Heart left ventricle (tissue), 16 donors: ENCODE measurements at regions not wholly inside any gene's neighbourhood (a gene's known extent, or its start where the extent isn't known, plus 50 kb on each side); places are given as distances from the start of the nearest gene placed in this dataset.

Source experiments
- ATAC-seq, 4 donors: fragments of 200-7000 bp; cut with Tn5 transposase; one replicate each; pipeline ENCODE4 v1.9.1; 2020 to 2022; ENCODE audit warnings: moderate library complexity in 4 of 4, mild to moderate bottlenecking in 3 of 4, moderate number of reproducible peaks in 1 of 4
- DNase-seq, 5 donors: peaks; one replicate each; pipeline ENCODE4 v3.0.0-alpha.2; 2020
- H3K27ac ChIP-seq, 12 donors: fragments of 200-600 bp; sonication (generic) in 4 of 12; one replicate each; pipeline versions ENCODE4 v1.5.0 to v1.8.0; 2016 to 2022; ENCODE audit warnings: mild to moderate bottlenecking in 2 of 12
- H3K27me3 ChIP-seq, 9 donors: fragments of 200-600 bp; sonication (generic) in 2 of 9; one replicate each; pipeline versions ENCODE4 v1.5.1 to v1.8.0; 2016 to 2022; ENCODE audit warnings: mild to moderate bottlenecking in 3 of 9
- H3K36me3 ChIP-seq, 9 donors: fragments of 200-600 bp; sonication (generic) in 2 of 9; one replicate each; pipeline versions ENCODE4 v1.5.0 to v1.8.0; 2018 to 2022; ENCODE audit warnings: mild to moderate bottlenecking in 2 of 9
- H3K4me1 ChIP-seq, 12 donors: fragments of 200-600 bp; sonication (generic) in 4 of 12; one replicate each; pipeline versions ENCODE4 v1.5.0 to v1.8.0; 2016 to 2022; ENCODE audit warnings: mild to moderate bottlenecking in 3 of 12
- H3K4me3 ChIP-seq, 12 donors: fragments of 200-600 bp; sonication (generic) in 4 of 12; one replicate each; pipeline versions ENCODE4 v1.5.0 to v1.8.0; 2017 to 2022; ENCODE audit warnings: mild to moderate bottlenecking in 9 of 12, moderate library complexity in 4 of 12
- H3K9me3 ChIP-seq, 12 donors: fragments of 200-600 bp; sonication (generic) in 4 of 12; one replicate each; pipeline versions ENCODE4 v1.5.0 to v1.8.0; 2016 to 2022; ENCODE audit warnings: mild to moderate bottlenecking in 1 of 12
- CTCF ChIP-seq, 12 donors: fragments of 200-600 bp; sonication (generic) in 4 of 12; IDR thresholded peaks; one replicate each; pipeline versions ENCODE4 v1.5.0 to v1.8.0; 2018 to 2022; ENCODE audit warnings: antibody characterized with exemption in 12 of 12, mild to moderate bottlenecking in 5 of 12
- POLR2A ChIP-seq, 2 donors: fragments of 450-650 bp; IDR thresholded peaks; one replicate each; pipeline ENCODE4 v1.6.1; 2017; ENCODE audit warnings: antibody characterized with exemption in 2 of 2, mild to moderate bottlenecking in 2 of 2, moderate library complexity in 2 of 2
- WGBS, 4 donors: extraction: QIAGEN DNeasy Blood & Tissue Kit in 2 of 4; methylation state at CpG; one replicate each; pipeline versions ENCODE4 v1.1.5 to v1.1.7; 2013 to 2018; 5-methylcytosine and 5-hydroxymethylcytosine counted together
- intact Hi-C, 10 donors: fragments of 100-400 bp; cut with DNase I; formaldehyde crosslinking; loops; one replicate each; pipeline versions ENCODE4 v1.11.1 to v1.14.2; 2022
- donor health status: ischemic (EF 13 %, LVEDD 7.1; RV severe dilation, severe dysfunction).
- donor health status: healthy with polysubstance abuse.
- donor health status: DM: no; HTN: yes; CAD: no.
- donor health status: DM: no; HTN: no; CAD: no.
- donor health status: ischemic (EF 25% LVEDD 6.9; RV normal size, moderate dysfunction).
- donor health status: ischemic (EF 25% LVEDD 5.7; RV mildly dilated, moderate dysfunction).
- donor health status: healthy.
- donor health status: DM: yes; HTN: yes; CAD: no.
- donor health status: ischemic (EF 35%, LVEDD 5.7; RV mildly dilated, moderate dysfunction).
- donor health status: nonischemic (EF 11% LVEDD 7.7; RV severe dilation, severe dysfunction).
- donor health status: DM: yes; HTN: yes; CAD: no.
- donor health status: PGD.
- donor health status: ischemic (EF 29% LVEDD 5.4; RV normal size, mild dysfunction).
- donor health status: nonischemic (EF 23%, LVEDD 6.1; RV moderate dilation, normal function).

DNA sequence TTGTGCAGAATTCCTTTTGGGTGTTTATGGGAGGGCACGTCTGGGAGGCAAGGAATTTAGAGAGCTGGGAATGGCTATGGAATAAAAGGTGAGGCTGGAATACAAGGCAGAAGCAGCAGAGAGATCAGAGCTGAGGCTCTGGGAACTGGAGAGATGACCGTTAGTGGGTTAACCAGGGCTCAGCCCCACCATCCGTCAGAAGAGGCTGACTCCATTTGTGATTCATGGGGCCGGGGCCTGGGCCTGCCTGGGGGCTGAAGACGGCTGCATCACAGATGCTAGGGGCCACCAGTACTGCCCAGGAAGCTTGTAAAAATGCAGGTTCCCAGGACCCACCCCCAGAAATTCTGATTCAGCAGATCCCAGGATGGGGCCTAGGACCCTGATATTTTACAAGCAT, 398.1 kb downstream of the MED13L start:
- intact Hi-C loops = no loop called here
- 62 to 78% (median 72%) methylated on average over 5 of the region's 5 CpGs for WGBS, 4 donors
- TF ChIP-seq POLR2A (IDR thresholded peaks at IDR 0.05) = no peak
- TF ChIP-seq CTCF (IDR thresholded peaks at IDR 0.05) = no peak

DNA sequence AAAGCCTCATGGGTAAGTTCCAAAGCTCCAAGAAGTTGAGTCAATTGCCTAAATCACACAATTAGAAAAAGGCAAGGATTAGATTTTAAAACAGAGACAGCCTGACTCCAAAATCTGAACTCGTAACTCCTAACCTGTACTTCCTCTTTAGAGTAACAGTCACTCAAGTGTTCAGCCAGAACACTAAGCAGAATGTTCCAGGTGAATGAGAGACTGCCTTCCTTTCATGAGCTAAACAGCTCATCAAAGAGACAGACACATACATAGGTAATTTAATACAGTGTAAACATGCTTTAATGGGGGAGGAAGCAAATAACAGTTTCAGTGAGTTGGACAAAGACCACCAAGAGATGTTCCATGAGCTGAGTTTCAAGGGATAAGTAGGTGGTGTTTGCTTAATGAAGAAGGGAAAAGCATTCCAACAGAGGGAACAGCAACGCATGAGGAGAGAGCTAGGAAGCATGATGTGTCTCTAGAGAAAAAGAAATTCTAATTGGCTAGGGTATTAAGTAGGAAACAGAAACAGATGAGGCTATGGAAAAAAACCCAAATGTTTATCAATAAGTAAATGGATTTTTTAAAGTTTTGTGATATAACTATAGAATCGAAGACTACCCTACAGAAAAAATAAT, 403.9 kb downstream of the MED13L start:
- Histone ChIP-seq H3K36me3 (no peaks in the 10 kb centered on the region), H3K4me3 (no peak overlapping the region), H3K9me3 (peaks cover 0 to 13% (median 0%) of the 10 kb centered on the region in 12 donors), H3K27me3 (peaks cover 0 to 8% (median 0%) of the 10 kb centered on the region in 9 donors), H3K27ac (no peak overlapping the region), H3K4me1 (peaks cover 0 to 18% (median 0%) of the 10 kb centered on the region in 12 donors)
- 77 to 95% (median 90%) methylated on average over 3 of the region's 3 CpGs for WGBS, 4 donors
- TF ChIP-seq POLR2A (IDR thresholded peaks at IDR 0.05) = no peak
- TF ChIP-seq CTCF (IDR thresholded peaks at IDR 0.05) = no peak
- no peak for ATAC-seq
- intact Hi-C loops = no loop called here
- DNase-seq = no peak

More for the DNA sequence above, 398.1 kb downstream of the MED13L start:
- Histone ChIP-seq H3K4me3 (no peak overlapping the region), H3K27me3 (peaks cover 0 to 3% (median 0%) of the 10 kb centered on the region in 9 donors), H3K36me3 (no peaks in the 10 kb centered on the region), H3K4me1 (no peaks in the 10 kb centered on the region), H3K27ac (no peak overlapping the region), H3K9me3 (peaks cover 0 to 13% (median 0%) of the 10 kb centered on the region in 12 donors)
- DNase-seq (no peak), ATAC-seq (no peak)

- H3K4me3 ChIP-seq = no peak overlapping the region
- no peak overlapping the region for H3K27ac ChIP-seq
- 66 to 80% (median 66%) methylated on average over 4 of the region's 4 CpGs for WGBS, 4 donors
- ATAC-seq = no peak
- peaks cover 0 to 18% (median 0%) of the 10 kb centered on the region in 12 donors for H3K4me1 ChIP-seq
- no peak for DNase-seq
- intact Hi-C loops = no loop called here
- no peak for TF ChIP-seq CTCF (IDR thresholded peaks at IDR 0.05)
- no peak for TF ChIP-seq POLR2A (IDR thresholded peaks at IDR 0.05)
- no peaks in the 10 kb centered on the region for H3K36me3 ChIP-seq
- peaks cover 0 to 13% (median 0%) of the 10 kb centered on the region in 12 donors for H3K9me3 ChIP-seq
- peaks cover 0 to 8% (median 0%) of the 10 kb centered on the region in 9 donors for H3K27me3 ChIP-seq
These were observed 404.6 kb downstream of the MED13L start for GRCh38 chr12:115872919-115873357.

GRCh38 chr12:115872212-115872611, 405.3 kb downstream of the MED13L start:
- Histone ChIP-seq H3K27me3 (peaks cover 0 to 8% (median 0%) of the 10 kb centered on the region in 9 donors), H3K9me3 (peaks cover 0 to 8% (median 0%) of the 10 kb centered on the region in 12 donors), H3K27ac (no peak overlapping the region), H3K4me1 (peaks cover 0 to 18% (median 0%) of the 10 kb centered on the region in 12 donors), H3K36me3 (no peaks in the 10 kb centered on the region), H3K4me3 (no peak overlapping the region)
- DNase-seq (no peak), ATAC-seq (no peak)
- intact Hi-C loops = no loop called here
- no peak for TF ChIP-seq POLR2A (IDR thresholded peaks at IDR 0.05)
- no peak for TF ChIP-seq CTCF (IDR thresholded peaks at IDR 0.05)
- WGBS, 4 donors = 56 to 71% (median 66%) methylated on average over 1 of the region's 1 CpG
